NCI-H1092 treated with DMSO at 0.1 percent for 48 hours (cell line): ENCODE measurements at regions not wholly inside any gene's neighbourhood (a gene's known extent, or its start where the extent isn't known, plus 50 kb on each side); places are given as distances from the start of the nearest gene placed in this dataset.

ENCODE experiments used
- DNase-seq: peaks from one replicate; lab custom pipeline; 2025; lab: John Stamatoyannopoulos, UW

- DNase-seq = no peak
Measured at GRCh38 chr2:57937456-57937855, 109.2 kb upstream of the VRK2 start.

GRCh38 chr2:57941816-57942215 lies 104.8 kb upstream of the VRK2 start:
- DNase-seq = no peak

GRCh38 chr2:57943315-57943714 lies 103.3 kb upstream of the VRK2 start:
- no peak for DNase-seq

- no peak for DNase-seq
Measured at GRCh38 chr2:57947398-57947797, 99.2 kb upstream of the VRK2 start.

DNA sequence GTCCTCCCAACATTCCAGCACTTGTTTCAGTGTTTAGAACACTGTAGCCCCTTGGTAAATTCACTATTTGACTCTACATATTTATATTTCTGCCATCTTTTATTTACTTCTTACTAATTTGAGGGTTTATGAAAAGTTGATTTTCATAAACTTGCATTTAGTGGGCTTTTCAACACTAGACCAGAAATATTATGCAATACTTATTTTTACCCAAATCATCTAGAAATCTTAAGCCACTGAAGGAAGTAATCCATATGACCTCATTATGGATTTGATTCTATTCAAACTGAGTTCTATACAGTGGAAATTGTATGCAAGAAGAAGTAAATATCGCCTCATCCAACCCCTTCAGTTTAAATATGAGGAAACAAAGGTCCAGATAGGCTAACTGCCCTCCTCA lies 92.6 kb upstream of the VRK2 start:
- DNase-seq = no peak

DNA sequence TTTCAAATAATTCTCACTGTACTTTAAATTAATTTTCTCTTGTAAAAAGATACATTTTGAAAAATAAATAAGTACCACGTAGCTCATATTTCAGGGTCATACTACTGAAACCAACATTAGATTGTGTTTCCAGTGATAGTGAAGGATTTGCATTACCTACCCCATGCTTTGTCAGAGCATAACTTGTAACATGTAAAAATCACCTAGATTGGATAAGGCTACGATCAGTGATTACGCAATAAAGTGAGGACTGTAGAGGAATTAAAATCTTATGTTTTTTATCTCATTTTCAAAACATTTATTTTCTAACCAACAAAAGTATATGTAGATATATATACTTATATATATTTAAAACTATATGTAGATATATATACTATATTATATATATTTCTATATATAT lies 89.4 kb upstream of the VRK2 start:
- no peak for DNase-seq

DNA sequence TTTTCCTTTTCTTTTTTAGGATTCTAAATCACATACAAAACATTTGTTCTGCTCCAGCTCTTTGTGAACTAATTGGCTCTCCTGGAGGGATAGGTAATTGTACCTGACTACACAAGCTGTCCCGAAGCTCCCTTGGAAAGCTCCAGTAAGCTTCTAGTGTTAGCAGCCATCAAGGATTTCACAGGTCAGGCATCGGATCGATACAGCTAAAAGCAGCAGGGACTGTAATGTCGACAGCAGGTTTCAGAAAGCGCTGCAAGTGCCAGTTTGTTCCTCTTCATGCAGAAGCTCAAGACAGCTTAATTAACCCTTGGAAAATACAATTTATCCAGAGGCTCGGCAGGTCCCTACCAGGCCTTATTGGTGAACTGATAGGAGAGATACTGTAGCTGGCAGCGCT lies 87.2 kb upstream of the VRK2 start:
- no peak for DNase-seq

- no peak for DNase-seq
Measured at GRCh38 chr2:57962861-57963260, 83.7 kb upstream of the VRK2 start.

- DNase-seq = no peak
Measured at GRCh38 chr2:57965219-57965618, 81.4 kb upstream of the VRK2 start.

DNA sequence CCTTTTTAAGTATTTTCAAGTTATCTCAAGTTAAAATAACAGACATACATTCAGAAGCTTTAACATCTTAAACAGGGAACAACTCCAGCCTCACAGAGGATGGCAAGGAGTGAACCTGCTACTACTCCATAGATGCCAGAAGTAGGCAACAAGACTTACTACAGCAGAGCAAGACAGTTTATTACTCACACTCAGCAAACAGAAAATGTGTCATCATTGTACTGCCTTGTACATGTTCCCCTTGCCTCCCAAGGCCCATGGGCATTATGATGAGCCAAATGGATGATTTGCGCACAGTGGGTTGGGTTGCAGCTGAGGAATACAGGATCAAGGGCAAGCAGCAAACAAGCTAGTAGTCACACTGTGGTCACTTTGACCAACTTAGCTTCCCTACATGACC lies 80.6 kb upstream of the VRK2 start:
- no peak for DNase-seq

DNA sequence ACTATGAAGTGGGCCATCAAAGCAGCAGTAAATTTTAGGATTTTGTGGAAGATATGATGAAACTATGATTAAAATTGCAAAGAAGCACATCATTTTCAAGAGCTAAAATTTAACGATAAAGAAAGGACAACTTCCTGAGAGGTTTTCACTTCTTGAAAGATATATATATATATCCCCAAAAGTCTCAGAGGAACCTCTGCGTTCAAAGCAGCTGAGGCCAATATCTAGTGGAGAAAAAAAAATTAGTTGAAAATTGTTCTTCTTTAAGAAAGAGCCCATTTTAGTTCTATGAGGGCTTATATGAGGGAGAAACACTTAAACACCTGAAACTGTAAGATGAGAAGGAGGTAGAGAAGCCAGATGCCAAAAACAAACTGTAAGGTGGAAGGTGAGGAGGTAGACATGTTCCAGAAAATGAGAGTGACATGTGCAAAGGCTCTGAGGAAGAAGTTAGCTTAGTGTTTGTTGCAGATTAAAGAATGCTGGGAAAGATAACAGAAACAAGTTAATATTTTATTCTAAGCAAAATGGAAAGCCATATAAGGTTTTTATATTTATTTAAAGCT lies 72.9 kb upstream of the VRK2 start:
- DNase-seq = no peak

DNA sequence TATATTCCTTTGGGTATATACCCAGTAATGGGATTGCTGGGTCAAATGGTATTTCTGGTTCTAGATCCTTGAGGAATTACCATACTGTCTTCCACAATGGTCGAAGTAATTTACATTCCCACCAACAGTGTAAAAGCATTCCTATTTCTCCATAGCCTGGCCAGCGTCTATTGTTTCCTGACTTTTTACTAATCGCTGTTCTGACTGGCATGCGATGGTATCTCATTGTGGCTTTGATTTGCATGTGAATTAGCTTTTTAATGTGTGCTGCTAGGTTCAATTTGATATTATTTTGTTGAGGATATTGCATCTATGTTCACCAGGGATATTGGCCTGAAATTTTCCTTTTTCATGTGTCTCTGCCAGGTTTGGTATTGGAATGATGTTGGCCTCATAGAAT lies 67.4 kb upstream of the VRK2 start:
- DNase-seq = no peak

DNA sequence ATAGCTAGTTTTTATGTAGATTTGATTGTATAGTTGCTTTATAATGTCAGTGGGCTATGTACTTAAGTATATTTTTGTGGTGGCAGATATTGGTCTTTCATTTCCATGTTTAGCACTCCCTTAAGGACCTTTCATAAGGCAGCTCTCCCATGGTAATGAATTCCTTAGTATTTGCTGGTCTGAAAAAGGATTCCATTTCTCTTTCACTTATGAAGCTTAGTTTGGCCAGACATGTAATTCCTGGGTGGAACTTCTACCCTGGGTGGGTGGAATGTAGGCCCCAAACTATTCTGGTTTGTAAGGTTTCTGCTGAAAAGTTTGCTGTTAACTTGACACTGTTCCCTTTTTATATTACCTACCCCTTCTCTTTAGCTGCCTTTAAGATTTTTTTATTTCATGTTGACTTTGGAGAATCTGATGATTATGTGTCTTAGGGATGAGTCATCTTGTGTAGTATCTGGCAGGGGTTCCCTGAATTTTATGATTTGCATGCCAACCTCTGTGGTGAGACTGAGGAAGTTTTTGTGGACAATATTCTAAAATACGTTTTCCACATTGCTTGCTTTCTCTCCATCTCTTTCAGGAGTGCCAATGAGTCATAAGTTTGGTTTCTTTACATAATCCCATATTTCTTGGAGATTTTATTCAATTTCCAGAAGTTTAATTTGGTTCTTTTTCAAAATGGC lies 65.4 kb upstream of the VRK2 start:
- DNase-seq = no peak

- DNase-seq = no peak
Measured at GRCh38 chr2:57987835-57988573, 58.6 kb upstream of the VRK2 start.

GRCh38 chr2:57990118-57990725 lies 56.4 kb upstream of the VRK2 start:
- no peak for DNase-seq
